OCI-LY3 (cell line): ENCODE measurements at regions not wholly inside any gene's neighbourhood (a gene's known extent, or its start where the extent isn't known, plus 50 kb on each side); places are given as distances from the start of the nearest gene placed in this dataset.

Experiments used
- H2AFZ ChIP-seq: fragments of 200-600, 300-600 bp; shearing (Covaris generic); 2 replicates; pipeline ENCODE4 v1.6.0; 2014; ENCODE audit warnings: antibody characterized with exemption, low read depth, low read length
- H3K27ac ChIP-seq: fragments of 200-600, 300-600 bp; sonication (generic); 2 replicates; pipeline ENCODE4 v1.5.1; 2014; ENCODE audit warnings: mild to moderate bottlenecking, low read length, moderate library complexity, mixed read lengths
- H3K27me3 ChIP-seq: fragments of 200-600, 300-600 bp; sonication (generic); 2 replicates; pipeline ENCODE4 v1.6.1; 2014; ENCODE audit warnings: low read depth, low read length, mixed read lengths
- H3K36me3 ChIP-seq: fragments of 200-600, 300-600 bp; sonication (generic); replicated peaks from 2 replicates; pipeline ENCODE3; 2014; ENCODE audit warnings: low read depth, low read length, mixed read lengths
- H3K4me1 ChIP-seq: fragments of 300-600, 200-600 bp; sonication (generic); 2 replicates; pipeline ENCODE4 v1.6.1; 2014; ENCODE audit warnings: low read length, mixed read lengths
- H3K4me2 ChIP-seq: fragments of 200-600, 300-600 bp; sonication (generic); 2 replicates; pipeline ENCODE4 v1.6.1; 2014; ENCODE audit warnings: low read length, mixed read lengths
- H3K4me3 ChIP-seq: fragments of 300-600, 200-600 bp; sonication (generic); 2 replicates; pipeline ENCODE4 v1.5.1; 2014; ENCODE audit warnings: antibody characterized with exemption, mild to moderate bottlenecking, low read length, moderate library complexity
- H3K79me2 ChIP-seq: fragments of 300-600, 200-600 bp; shearing (Covaris generic); 2 replicates; pipeline ENCODE4 v1.6.1; 2014; ENCODE audit warnings: mild to moderate bottlenecking, low read length, mixed read lengths
- H3K9ac ChIP-seq: fragments of 300-600, 200-600 bp; shearing (Covaris generic); 2 replicates; pipeline ENCODE4 v1.6.0; 2014; ENCODE audit warnings: mild to moderate bottlenecking, low read length, moderate library complexity
- H3K9me3 ChIP-seq: fragments of 200-600, 300-600 bp; shearing (Covaris generic); 2 replicates; pipeline ENCODE4 v1.6.1; 2014; ENCODE audit warnings: low read length, mixed read lengths; ENCODE audit not compliant: insufficient read depth
- H4K20me1 ChIP-seq: fragments of 200-600, 300-600 bp; sonication (generic); 2 replicates; pipeline ENCODE4 v1.6.1; 2016; ENCODE audit warnings: low read length, mixed read lengths; ENCODE audit not compliant: insufficient read depth
- EZH2phosphoT487 ChIP-seq: fragments of 200-600 bp; shearing (Covaris generic); IDR thresholded peaks from 2 replicates; pipeline ENCODE4 v1.6.1; 2018; ENCODE audit warnings: antibody characterized with exemption, mixed run types, low read depth
- TF ChIP-seq, protein P1 (sequence below): fragments of 200-600, 300-600 bp; sonication (generic); IDR thresholded peaks from 2 replicates; pipeline ENCODE4 v1.5.1; 2014; ENCODE audit warnings: antibody characterized with exemption, low read length, low read depth

GRCh38 chr3:28835751-28836150 lies 445.1 kb upstream of the RBMS3 start:
- TF ChIP-seq, protein P1, sequence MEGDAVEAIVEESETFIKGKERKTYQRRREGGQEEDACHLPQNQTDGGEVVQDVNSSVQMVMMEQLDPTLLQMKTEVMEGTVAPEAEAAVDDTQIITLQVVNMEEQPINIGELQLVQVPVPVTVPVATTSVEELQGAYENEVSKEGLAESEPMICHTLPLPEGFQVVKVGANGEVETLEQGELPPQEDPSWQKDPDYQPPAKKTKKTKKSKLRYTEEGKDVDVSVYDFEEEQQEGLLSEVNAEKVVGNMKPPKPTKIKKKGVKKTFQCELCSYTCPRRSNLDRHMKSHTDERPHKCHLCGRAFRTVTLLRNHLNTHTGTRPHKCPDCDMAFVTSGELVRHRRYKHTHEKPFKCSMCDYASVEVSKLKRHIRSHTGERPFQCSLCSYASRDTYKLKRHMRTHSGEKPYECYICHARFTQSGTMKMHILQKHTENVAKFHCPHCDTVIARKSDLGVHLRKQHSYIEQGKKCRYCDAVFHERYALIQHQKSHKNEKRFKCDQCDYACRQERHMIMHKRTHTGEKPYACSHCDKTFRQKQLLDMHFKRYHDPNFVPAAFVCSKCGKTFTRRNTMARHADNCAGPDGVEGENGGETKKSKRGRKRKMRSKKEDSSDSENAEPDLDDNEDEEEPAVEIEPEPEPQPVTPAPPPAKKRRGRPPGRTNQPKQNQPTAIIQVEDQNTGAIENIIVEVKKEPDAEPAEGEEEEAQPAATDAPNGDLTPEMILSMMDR: no peak
- no peak for TF ChIP-seq EZH2phosphoT487
- Histone ChIP-seq H3K9ac (no peak overlapping the region), H3K36me3 (no peaks in the 10 kb centered on the region), H3K4me2 (no peak overlapping the region), H3K4me1 (peaks cover 5% of the 10 kb centered on the region), H3K27ac (no peak overlapping the region), H3K27me3 (peaks cover 28% of the 10 kb centered on the region), H3K9me3 (no peaks in the 10 kb centered on the region), H4K20me1 (no peaks in the 10 kb centered on the region), H3K79me2 (no peaks in the 10 kb centered on the region), H3K4me3 (no peak overlapping the region), H2AFZ (no peak overlapping the region)

DNA sequence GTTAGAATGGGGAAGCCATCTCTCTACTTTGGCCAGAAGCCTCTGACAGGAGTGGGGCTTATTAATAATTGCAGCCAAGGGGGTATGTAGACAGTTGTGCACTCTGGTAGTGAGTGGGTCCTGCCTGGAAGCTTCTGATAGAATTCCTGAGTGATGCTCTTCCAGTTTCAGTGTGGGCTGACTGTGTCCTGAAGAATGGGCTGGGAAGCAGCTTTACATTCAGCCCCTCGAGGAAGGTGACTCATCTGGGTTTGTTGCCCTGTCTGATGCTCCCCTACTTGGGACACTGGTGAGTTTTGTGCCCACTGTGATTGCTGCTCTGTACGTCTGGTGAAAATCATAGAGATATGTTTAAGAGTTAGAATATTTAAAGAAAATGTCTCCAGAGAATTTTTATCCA lies 444.7 kb upstream of the RBMS3 start:
- Histone ChIP-seq H3K27ac (no peak overlapping the region), H3K4me1 (peaks cover 10% of the 10 kb centered on the region), H4K20me1 (no peaks in the 10 kb centered on the region), H3K79me2 (no peaks in the 10 kb centered on the region), H2AFZ (no peak overlapping the region), H3K4me3 (no peak overlapping the region), H3K4me2 (no peak overlapping the region), H3K9ac (no peak overlapping the region), H3K27me3 (peaks cover 28% of the 10 kb centered on the region), H3K36me3 (no peaks in the 10 kb centered on the region), H3K9me3 (no peaks in the 10 kb centered on the region)
- TF ChIP-seq, protein P1: no peak
- no peak for TF ChIP-seq EZH2phosphoT487

DNA sequence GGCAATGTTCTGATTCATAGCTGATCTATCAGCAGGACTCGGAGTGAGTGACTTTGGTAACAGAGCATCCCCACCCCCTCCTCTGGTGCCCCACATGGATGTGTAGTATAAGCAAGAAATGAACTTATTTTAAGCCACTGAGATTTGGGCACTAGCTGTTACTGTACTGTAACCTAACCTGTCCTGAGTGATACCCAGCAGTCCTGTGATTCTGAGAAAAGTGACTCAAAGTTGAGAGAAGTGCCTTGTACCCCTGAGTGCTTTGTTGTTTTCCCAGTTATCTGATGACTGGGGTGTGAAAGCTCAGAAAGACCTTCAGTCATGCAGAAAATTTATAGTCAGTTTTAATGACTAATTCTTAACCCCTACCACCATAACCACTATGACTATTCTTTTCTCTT lies 439.9 kb upstream of the RBMS3 start:
- Histone ChIP-seq H3K27ac (no peak overlapping the region), H3K79me2 (no peaks in the 10 kb centered on the region), H3K4me1 (peaks cover 18% of the 10 kb centered on the region), H3K27me3 (peaks cover 41% of the 10 kb centered on the region), H2AFZ (no peak overlapping the region), H3K4me2 (peak overlapping the region; percentile 47), H3K4me3 (0 out of 2 replicates have a peak overlapping the region, but pooled peaks have one; percentile 3), H3K9me3 (no peaks in the 10 kb centered on the region), H3K9ac (no peak overlapping the region), H3K36me3 (no peaks in the 10 kb centered on the region), H4K20me1 (no peaks in the 10 kb centered on the region)
- TF ChIP-seq, protein P1: no peak
- no peak for TF ChIP-seq EZH2phosphoT487

DNA sequence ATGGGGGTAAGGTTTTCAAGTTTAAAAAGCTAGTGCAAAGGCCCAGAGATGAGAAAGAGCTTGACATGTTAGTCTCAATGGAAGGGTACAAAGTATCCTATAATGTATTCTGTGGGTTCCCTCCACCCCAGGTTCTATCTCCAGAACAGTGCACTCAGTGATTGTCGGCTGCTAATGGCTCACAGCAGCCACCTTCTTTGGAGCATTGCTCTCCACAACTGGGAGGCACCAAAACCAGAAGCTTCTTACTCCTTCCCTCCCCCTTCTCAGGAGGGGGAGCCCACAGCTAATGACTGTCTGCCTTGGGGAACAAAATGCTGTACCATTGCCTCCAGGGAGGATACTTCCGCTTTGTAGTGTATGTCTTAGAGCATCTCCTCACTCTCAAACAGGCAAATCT lies 439.4 kb upstream of the RBMS3 start:
- no peak overlapping the region for H3K9ac ChIP-seq
- no peak overlapping the region for H3K27ac ChIP-seq
- H4K20me1 ChIP-seq: no peaks in the 10 kb centered on the region
- peaks cover 18% of the 10 kb centered on the region for H3K4me1 ChIP-seq
- peaks cover 38% of the 10 kb centered on the region for H3K27me3 ChIP-seq
- no peak overlapping the region; the same call in 1 of the 2 replicates for H2AFZ ChIP-seq
- H3K36me3 ChIP-seq: no peaks in the 10 kb centered on the region
- no peak for TF ChIP-seq EZH2phosphoT487
- TF ChIP-seq, protein P1: no peak
- no peak overlapping the region for H3K4me3 ChIP-seq
- H3K9me3 ChIP-seq: no peaks in the 10 kb centered on the region
- no peaks in the 10 kb centered on the region for H3K79me2 ChIP-seq
- peak overlapping the region; percentile 47 for H3K4me2 ChIP-seq
